Suppressor macrophage treated with lipopolysaccharide for 1 hour (primary cell): ENCODE measurements at regions not wholly inside any gene's neighbourhood (a gene's known extent, or its start where the extent isn't known, plus 50 kb on each side); places are given as distances from the start of the nearest gene placed in this dataset.
A peak's percentile ranks its signal among the peaks of the same experiment; 100 is the strongest.
"Not testable (repeated sequence)": the region's sequence is repeated elsewhere in the genome, so short reads cannot be mapped to it uniquely, and the experiment has no call there.

Experiments used
- DNase-seq, 3 donors: peaks; one replicate each; pipeline ENCODE4 v3.0.0-alpha.2; 2020 to 2022

DNA sequence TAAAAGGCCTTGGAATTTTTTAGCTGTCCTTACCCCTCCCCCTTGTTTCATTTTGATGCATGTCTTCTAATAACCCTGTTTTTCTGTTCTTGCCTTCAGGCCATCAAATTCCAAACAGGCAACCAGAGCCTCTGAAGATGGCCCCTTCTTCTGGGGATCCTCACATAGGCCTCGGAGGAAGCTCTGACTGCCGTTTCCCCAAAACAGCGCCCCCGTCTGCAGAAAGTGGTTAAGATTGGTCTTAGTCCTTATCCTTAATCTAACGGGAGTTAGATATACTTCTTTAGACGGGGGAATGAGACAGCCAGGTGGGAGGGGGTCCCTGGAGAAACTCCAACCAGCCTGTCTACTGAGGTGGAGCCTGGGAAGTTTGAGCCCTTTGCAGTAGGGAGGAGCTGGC lies 226.3 kb upstream of the ZNF608 start:
- DNase-seq, result no peak

DNA sequence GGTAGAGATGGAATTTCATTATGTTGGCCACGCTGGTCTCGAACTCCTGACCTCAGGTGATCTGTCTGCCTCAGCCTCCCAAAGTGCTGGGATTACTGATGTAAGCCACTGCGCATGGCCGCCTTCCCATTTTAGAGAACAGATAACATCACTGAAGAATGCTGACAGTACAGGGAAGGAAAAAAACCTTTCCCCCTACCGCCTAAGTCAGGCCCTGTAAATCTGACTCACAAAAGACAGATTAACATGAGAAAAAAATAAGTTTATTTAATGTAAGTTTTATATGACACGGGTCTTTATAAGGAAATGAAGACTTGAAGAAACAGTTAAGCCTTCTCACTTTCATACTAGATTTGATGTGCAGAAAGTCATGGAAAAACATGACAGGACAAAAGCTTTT lies 227.2 kb upstream of the ZNF608 start:
- DNase-seq, result no peak

DNA sequence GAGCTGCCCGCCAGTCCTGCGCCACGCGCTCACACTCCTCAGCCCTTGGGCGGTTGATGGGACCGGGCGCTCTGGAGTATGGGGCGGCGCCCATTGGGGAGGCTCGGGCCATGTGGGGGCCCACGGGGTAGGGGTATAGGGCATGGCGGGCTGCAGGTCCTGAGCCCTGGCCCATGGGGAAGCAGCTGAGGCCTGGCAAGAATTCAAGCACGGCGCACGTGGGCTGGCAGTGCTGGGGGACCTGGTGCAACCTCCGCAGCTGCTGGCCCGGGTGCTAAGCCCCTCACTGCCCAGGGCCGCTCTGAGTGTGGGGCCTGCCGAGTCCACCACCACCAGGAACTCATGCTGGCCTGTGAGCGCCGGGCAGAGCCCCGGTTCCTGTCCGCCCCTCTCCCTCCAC lies 229.6 kb upstream of the ZNF608 start:
- no peak for DNase-seq

DNA sequence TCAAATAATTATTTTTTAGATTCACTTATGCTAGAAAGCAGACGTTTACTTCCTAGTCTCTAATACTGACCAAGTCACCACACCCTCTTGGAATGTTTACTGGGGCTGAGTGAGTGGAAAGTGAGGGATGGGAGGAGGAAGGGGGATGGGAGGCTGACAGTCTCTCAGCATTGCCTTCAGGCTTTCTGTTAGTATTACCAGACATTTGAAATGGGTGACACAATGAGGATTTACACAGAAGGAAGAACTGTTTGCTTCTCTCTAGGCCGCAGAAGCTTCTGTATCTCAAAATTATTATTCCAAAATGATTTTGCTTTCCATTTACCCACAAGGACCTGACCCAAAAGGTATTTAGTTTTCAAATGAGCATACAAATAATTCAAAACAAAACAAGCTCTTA lies 232.8 kb upstream of the ZNF608 start:
- DNase-seq, result no peak

DNA sequence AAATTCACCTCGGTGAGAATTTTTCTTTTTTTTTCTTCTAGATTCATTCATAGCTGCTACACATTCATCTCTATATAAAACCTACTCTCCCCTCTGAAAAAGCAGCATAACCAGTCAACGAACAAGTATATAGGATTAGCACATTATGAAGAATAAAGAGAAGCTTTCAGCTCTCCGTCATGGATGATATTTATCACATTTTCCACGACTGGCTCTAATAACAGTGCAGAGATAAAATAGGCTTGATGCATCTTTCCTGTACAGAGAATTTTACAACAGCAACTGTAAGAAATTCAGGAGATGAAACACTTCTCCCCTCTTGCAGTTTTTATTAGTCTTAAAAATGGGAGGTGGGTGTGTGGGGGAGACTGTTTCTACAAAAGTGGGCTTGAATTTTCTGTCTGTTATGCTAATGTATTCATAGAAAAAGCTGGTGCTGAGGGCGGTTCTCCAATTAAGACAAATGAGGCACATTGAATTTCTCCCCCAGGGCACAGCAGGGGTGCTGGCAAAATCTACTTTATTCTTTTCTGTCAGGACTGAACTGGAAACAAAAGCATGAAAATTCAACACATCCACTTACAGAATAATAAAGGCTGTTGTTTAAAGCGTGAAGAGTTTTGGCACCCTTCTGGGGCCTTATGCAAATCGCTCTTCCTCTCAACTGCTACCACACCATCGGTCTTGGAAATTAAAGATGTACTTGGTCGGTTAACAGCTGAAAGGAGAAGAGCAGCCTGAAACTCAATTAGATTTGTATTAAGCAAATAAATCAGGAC lies 233.9 kb upstream of the ZNF608 start:
- no peak for DNase-seq

DNA sequence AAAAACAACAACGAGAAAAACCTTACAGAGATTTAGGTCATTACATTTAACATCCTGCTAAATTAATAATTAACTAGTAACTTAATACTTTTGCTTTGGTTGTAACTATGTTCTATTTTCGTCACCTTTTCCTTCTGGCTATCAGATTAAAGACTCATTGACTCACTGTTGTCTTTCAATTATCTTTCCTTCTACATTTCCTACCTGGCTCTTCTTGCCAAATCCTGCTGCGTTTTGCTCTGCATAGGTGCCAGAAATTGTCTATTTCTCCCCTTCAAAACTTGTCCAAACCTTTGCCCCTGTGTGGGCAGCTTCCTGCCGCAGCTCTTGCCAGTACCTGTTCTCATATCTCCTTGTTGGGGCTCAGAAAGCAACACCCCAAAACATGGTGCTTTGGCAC lies 235.5 kb upstream of the ZNF608 start:
- no peak for DNase-seq

DNA sequence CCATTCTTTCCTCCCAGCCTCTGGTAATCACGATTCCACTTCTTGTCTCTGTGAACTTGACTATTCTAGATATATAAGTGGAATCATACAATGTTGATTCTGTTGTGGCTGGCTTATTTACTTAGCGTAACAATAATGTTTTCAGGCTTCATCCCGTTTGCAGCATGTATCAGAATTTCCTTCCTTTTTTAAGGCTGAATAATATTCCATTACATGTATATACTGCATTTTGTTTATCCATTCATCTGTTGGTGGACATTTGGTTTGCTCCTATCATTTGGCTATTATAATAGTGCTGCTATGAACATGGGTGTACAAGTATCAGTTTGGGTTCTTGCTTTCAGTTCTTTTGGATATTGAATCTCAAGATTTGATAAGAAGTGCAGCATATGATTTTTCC lies 239.7 kb upstream of the ZNF608 start:
- no peak for DNase-seq

DNA sequence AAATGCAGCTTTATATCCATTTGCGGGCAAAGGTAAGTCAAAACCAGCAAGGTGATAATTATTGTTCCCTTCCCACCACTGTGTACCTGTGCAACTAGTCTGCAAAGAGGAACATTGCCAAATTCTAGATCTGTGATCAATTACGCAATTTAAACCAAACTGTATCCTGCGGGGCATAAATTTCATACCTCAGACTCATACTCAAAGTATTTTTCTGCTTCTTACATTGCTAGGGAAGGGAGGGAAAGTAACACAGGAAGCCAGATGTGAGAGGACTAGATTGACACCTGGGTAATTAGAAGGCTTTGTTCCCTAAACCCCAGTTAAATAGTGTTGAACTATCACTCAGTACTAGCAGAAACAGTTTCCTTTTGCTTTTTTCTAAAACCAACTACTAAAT lies 240.2 kb upstream of the ZNF608 start:
- no peak for DNase-seq

DNA sequence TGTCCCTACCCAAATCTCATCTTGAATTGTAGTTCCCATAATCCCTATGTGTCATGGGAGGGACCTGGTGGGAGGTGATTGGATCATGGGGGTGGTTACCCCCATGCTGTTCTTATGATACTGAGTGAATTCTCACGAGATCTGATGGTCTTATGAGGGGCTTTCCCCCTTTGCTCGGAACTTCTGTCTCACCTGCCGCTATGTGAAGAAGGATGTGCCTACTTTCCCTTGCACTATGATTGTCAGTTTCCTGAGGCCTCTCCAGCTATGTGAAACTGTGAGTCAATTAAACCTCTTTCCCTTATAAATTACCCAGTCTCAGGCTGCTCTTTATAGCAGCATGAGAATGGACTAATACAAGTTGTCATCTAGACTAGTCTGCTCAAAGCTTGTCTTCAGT lies 241.3 kb upstream of the ZNF608 start:
- DNase-seq, result not testable (repeated sequence)

DNA sequence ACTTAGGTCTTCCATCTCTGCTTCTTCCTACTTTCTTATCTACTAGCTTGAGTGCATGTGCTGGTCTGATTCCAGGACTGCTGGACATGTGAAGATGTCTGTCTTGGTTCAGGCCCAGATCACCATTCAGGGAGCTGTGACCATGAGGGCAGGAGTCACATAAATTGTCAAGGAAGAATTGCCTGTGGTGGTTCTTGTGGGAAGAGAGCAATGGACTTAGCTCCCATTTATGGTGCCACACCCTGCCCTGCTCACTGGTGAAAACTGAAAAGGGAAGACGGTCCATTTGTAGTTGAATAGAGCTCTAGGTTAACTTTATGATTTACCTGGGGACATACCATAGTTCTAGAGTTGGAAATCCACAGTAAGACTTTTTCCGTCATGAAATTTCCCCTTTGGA lies 244.3 kb upstream of the ZNF608 start:
- DNase-seq, result no peak

DNA sequence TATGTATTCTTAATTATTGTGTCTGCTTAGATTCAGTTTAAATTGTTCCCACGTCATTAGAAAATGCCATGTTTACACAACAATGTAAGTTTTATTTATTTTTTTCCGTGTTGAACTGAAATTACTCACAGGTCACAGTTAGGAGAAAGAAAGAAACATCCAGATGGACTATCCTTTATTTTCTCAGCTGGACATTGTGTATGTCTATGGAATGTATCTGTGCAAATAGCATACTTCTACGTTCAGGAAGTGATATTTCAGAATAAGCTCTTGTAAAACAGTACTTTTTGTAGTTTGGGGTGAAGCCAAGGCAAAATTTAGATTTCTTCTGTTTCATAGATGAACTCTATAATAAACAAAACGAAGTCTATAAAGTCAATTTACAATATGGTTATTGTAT lies 249.0 kb upstream of the ZNF608 start:
- DNase-seq, result no peak

DNA sequence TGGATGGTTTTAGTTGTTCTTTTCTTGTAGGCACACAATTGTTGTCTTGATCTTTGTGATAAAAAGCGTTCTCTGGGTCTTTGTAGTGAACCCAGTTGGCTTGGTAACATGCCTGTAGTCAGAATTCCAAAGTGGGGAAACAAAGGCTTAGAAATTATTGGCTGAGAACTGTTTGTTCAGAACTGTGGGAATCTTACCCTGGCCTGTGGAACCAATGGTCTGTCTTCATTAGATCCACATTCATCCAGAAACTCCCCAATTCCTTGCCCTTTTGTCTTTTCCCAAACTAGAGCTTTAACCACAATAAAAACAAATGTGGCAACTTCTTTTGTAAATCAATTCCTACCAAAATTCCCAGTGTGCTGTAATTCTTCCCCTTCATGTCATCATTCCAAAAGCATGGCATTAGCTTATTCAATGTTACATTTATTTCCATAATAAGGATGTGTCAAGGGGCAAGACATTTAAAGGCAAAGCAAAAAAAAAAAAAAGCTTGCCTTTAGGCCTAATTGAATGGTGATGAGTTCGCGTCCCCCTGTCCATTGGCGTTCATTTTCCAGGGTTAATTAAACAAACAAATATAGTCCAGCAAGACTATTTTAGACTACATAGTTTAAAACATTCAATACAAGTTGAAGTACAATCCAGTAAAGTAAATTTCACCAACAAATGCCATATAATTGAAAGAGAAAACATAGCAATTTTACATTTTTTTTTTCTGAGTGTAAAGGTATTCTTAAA lies 249.8 kb upstream of the ZNF608 start:
- no peak for DNase-seq

DNA sequence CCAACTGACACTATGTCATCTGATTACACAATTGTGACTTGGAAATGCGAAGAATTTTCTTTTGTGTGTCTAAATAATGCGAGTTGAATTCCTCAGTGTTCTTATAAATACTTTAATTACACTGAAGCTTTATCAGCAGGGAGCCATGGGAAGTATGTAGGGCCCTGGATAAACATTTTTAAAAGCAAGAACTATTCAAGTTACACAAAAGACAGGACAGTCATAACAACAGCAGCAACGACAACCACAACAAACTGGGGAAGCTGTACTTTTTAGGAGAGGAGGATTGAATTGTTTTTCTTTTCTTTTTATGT lies 250.3 kb upstream of the ZNF608 start:
- no peak for DNase-seq

DNA sequence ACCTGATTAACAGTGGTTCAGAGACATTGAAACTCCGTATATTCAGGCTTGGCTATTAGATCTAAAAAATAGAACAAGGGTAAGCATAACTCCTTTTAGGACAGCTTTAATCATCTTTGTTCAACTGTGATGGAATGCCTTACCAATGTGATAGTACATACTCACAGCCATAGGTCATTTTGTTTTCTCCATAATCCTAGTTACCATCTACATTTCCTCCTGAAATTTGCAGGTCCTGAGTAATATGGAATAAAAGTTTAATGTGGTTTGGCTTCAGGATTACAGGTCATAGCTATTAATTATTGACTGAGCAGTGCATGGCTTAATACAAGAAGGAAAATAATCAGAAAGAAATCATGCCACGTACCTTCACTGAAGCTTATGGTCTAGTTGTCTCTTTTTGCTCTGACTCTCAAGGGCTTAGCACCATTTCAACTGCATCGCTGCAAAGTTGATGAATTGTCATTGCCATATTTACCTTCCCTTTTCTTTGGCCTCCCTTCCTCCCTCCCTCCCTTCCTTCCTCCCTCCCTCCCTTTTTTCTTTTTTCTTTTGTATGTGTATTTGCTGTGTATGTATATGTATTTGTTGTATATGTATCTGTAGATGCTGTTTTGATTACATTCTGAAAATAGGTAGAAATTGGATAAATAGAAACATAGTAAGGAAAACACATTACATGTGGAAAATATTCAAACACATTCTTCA lies 250.9 kb upstream of the ZNF608 start:
- DNase-seq, result no peak

DNA sequence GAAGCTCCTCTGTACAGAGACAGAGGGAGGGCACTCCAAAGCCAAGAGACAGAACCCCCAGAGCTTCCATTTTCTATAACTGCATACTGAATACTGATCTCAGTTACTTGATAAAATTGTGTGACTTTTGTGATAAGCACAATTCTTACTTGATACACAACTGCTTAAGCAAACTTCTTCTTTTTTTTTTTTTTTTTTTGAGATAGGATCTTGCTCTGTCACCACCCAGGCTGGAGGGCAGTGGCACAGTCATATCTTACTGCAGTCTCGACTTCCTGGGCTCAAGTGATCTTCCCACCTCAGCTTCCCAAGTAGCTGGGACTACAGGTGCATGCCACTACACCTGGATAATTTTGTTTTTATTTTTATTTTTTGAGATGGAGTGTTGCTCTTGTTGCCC lies 252.1 kb upstream of the ZNF608 start:
- no peak for DNase-seq

DNA sequence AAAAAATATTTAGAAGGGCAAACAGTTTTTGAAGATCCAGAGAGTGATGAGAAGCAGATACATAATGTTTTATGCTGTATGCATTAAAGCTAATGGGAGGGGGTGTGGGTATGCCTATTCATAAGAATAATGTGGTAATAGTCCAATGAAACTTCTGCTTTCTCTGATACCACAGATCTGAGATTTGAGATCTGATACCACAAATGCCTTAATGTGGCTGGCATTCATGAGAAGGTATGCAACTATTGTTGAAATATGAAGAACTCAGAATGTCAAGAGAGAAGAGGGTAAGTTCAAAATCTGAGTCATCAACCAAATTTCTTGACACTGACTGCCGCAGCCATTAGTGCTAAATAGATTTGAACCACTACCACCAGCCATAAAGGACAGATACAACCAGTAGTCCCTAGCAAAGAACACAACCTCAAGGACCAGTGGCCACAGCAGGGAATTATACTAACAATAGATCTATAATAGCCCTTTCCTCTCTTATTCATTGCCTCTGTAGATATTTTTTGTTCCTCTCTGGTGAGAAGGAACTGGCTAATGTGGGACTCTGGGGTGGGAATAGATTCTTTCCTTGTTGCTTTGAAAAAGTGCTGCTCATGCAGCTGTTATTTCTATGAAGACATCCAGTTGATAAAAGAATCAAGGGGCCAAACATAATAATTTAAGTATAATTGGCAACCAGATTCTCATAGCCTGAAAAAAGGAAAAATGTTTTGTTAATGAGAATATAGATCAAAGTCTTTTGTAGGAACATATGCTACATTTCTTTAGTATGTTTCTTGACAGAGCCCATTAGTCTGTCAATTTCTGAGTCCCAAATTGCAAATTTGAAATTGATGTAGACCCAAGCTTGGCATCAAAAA lies 256.5 kb upstream of the ZNF608 start:
- DNase-seq, result peak in 1 of 3 donors; percentile 14

DNA sequence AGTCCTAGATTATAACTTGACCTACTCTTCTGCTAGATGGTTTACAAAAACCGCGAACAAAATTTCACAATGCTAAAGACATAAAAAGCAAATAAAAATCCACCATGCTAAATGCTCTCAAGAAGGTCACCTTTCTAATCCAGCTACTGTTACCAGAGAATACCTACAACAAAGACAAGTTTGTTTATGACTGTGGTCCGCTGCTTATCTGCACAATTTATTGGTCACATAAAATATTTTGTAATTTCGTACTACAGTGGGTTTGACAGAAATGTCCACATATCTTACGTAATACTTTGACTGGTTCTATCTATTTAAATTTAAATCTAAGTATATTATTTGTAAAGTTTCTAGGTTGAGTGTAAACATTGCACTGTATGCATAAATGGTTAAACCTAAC lies 257.6 kb upstream of the ZNF608 start:
- no peak for DNase-seq

DNA sequence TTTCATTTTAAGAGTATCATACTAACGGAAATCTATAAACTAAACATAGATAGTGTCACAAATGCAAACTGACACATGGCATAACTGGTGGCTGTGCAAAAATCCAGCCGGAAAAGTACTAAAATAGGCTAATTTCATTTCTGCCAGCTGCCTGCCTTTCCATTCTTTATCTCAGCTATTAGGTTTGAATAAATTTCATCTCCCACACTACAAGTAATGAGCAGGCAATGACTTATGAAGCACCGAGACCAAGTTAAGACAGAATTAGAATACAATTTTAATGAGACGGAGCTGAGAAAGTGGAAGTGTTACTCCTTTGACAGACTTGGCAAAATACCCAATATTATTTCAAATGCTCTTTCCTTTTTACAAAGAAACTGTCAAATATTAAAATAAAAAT lies 258.8 kb upstream of the ZNF608 start:
- peak in 1 of 3 donors; percentile 23 for DNase-seq

DNA sequence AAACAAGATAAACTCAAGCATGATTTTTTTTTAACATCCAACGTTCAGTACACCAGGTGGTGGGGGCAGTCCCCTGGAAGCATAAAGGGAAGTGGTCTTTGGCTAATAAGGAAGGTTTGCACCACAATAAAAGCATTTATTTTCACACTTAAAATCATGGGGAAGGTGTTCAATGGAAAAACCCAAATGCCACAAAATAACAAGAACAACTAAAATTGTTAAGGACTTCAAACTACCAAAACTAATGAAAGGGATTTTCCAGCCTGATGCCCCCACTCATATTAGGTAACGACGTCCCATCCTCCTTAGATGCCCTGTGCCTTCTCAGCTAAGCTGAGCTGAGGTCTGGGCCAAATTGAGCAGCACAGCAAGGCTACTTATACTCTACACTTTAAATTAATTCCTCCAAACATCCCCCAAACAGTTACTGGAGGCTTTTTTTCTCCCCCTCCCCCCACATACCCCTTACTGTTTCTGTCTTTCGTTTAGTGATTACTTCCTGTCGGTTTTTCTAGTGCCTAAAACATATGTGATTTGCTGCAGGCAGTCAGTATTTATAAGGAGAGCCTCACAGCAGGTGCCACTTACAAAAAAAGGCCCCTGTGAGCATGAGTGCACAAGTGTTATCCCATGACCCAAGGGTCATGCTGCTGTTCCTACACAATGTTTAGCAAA lies 259.7 kb upstream of the ZNF608 start:
- DNase-seq, result no peak

DNA sequence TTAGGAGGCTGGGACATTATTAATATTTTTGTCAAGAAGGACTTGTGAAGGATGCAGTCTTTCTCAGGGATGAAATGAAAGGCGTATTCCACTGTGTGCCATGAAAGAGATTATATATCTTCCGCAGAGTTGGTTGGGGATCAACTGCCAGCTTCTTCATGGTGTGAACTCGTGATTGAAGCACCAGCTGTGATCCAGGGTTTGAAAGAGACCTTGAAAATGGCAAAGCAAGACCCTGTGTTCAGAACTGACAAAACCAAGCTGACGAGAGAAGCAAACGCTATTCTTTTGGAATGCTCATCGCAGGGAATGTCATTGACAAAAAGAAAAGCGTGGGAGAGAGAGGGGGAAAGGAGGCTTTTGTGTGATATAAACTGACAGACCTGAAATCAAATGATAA lies 263.9 kb upstream of the ZNF608 start:
- no peak for DNase-seq

DNA sequence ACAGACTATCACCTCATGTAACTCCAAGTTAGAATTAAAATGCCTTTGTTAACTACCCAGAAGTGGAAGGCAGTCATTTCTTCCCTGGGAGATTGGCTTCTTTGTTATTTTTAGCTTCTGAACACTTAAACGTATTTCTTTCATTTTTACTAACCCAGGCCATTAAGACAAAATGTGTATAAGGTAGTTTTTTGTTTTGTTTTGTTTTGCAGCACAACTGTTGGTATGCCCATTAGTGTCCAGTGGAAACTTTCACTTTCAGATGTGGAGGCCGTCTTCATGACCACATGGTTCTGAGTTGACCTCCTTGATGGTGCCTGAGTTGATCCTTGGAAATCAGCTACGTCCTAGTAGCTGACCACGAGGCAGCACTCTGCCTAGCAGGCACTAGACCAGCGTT lies 264.6 kb upstream of the ZNF608 start:
- no peak for DNase-seq

DNA sequence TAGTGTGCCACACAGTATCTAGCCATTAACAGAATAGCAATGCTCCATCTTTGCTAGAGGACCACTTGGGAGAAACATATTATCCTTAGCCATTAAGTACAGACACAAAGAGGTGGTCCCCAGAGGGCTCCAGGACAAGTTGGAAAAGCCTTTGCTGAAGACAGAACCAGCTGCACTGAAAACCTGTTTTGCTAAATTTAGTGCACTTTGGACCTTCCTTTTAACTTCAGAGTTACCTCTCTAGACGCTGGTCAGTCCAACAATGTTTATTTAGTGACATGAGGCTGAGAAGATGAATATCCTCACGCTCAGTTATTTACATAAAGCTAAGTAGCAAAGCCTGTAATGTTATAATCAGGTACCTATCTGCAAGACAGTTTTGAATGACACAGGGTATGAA lies 265.0 kb upstream of the ZNF608 start:
- no peak for DNase-seq

DNA sequence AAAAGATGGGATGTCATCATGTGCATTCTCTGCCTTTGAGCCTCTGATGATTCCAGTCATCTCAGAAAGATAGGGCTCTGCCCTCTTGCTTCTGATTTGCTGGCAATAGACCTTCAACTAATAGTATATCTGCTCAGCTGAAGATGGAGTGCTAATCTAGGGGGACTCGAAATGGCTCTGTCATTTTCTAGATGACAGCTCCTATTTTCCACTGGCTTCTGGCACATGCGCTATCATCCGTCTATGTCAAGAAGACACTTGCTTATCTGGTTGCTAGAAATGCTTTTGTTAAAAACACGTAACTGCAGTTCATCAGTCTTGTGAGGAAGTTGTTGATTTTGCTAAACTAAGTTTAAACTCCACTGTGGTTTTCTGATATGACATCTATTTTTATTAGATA lies 265.5 kb upstream of the ZNF608 start:
- no peak for DNase-seq
